A673 (cell line): ENCODE measurements at regions not wholly inside any gene's neighbourhood (a gene's known extent, or its start where the extent isn't known, plus 50 kb on each side); places are given as distances from the start of the nearest gene placed in this dataset.

ENCODE experiments used
- EZH2 ChIP-seq: fragments of 200-600 bp; sonication (generic); IDR thresholded peaks from 2 replicates; pipeline ENCODE4 v1.6.1; 2017; ENCODE audit warnings: borderline replicate concordance, low read depth, mild to moderate bottlenecking, mixed read lengths, antibody characterized with exemption, low read length; ENCODE audit not compliant: poor library complexity, severe bottlenecking
- TF ChIP-seq, protein P1 (sequence below): fragments of 300-800, 200-600 bp; sonication (generic); conservative IDR thresholded peaks from 2 replicates; pipeline ENCODE4 v1.5.1; 2017; ENCODE audit warnings: low read depth, mild to moderate bottlenecking, antibody characterized with exemption, low read length, moderate library complexity, mixed read lengths

DNA sequence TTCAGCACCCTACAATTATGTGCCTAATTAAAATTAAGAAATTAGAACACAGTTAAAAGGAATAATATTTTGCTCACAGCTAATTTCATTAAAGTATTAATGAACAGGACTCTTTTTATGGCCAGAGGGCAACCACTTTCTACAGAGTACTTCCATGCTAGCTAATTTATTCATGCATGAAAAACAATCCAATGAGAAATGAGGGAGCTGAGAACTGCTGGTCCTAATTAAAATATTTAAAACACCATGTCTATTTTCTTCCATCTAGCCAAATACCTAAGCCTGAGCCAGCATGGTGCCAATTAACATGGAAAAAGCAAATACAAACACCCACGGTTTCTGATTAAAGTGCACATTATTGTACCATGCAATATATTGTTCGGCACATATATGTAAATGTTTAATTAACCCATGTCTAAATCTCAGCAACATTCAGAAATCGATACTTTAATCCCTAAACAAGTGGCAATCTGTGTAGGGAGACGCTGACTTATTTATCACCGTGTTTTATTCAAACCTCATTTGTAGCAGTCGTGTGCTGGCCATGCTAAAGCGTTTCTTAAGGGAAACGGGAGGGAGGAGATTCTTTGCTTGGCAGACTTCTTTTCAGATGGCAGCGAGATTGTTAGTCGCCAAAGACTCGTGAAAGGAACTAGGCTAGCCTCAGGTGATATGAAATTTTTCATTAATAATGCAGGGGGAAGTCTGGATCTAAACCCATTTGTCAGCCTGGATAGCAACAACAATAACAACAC is 193.5 kb downstream of the ANXA2 start:
- TF ChIP-seq, protein P1, sequence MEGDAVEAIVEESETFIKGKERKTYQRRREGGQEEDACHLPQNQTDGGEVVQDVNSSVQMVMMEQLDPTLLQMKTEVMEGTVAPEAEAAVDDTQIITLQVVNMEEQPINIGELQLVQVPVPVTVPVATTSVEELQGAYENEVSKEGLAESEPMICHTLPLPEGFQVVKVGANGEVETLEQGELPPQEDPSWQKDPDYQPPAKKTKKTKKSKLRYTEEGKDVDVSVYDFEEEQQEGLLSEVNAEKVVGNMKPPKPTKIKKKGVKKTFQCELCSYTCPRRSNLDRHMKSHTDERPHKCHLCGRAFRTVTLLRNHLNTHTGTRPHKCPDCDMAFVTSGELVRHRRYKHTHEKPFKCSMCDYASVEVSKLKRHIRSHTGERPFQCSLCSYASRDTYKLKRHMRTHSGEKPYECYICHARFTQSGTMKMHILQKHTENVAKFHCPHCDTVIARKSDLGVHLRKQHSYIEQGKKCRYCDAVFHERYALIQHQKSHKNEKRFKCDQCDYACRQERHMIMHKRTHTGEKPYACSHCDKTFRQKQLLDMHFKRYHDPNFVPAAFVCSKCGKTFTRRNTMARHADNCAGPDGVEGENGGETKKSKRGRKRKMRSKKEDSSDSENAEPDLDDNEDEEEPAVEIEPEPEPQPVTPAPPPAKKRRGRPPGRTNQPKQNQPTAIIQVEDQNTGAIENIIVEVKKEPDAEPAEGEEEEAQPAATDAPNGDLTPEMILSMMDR = no peak
- no peak for TF ChIP-seq EZH2
